Heart left ventricle (tissue), 16 donors: ENCODE measurements at regions not wholly inside any gene's neighbourhood (a gene's known extent, or its start where the extent isn't known, plus 50 kb on each side); places are given as distances from the start of the nearest gene placed in this dataset.
"Not testable (repeated sequence)": the region's sequence is repeated elsewhere in the genome, so short reads cannot be mapped to it uniquely, and the experiment has no call there.

Source experiments
- ATAC-seq, 4 donors: fragments of 200-7000 bp; cut with Tn5 transposase; one replicate each; pipeline ENCODE4 v1.9.1; 2020 to 2022; ENCODE audit warnings: moderate library complexity in 4 of 4, mild to moderate bottlenecking in 3 of 4, moderate number of reproducible peaks in 1 of 4
- DNase-seq, 5 donors: peaks; one replicate each; pipeline ENCODE4 v3.0.0-alpha.2; 2020
- H3K27ac ChIP-seq, 12 donors: fragments of 200-600 bp; sonication (generic) in 4 of 12; one replicate each; pipeline versions ENCODE4 v1.5.0 to v1.8.0; 2016 to 2022; ENCODE audit warnings: mild to moderate bottlenecking in 2 of 12
- H3K27me3 ChIP-seq, 9 donors: fragments of 200-600 bp; sonication (generic) in 2 of 9; one replicate each; pipeline versions ENCODE4 v1.5.1 to v1.8.0; 2016 to 2022; ENCODE audit warnings: mild to moderate bottlenecking in 3 of 9
- H3K36me3 ChIP-seq, 9 donors: fragments of 200-600 bp; sonication (generic) in 2 of 9; one replicate each; pipeline versions ENCODE4 v1.5.0 to v1.8.0; 2018 to 2022; ENCODE audit warnings: mild to moderate bottlenecking in 2 of 9
- H3K4me1 ChIP-seq, 12 donors: fragments of 200-600 bp; sonication (generic) in 4 of 12; one replicate each; pipeline versions ENCODE4 v1.5.0 to v1.8.0; 2016 to 2022; ENCODE audit warnings: mild to moderate bottlenecking in 3 of 12
- H3K4me3 ChIP-seq, 12 donors: fragments of 200-600 bp; sonication (generic) in 4 of 12; one replicate each; pipeline versions ENCODE4 v1.5.0 to v1.8.0; 2017 to 2022; ENCODE audit warnings: mild to moderate bottlenecking in 9 of 12, moderate library complexity in 4 of 12
- H3K9me3 ChIP-seq, 12 donors: fragments of 200-600 bp; sonication (generic) in 4 of 12; one replicate each; pipeline versions ENCODE4 v1.5.0 to v1.8.0; 2016 to 2022; ENCODE audit warnings: mild to moderate bottlenecking in 1 of 12
- POLR2A ChIP-seq, 2 donors: fragments of 450-650 bp; IDR thresholded peaks; one replicate each; pipeline ENCODE4 v1.6.1; 2017; ENCODE audit warnings: antibody characterized with exemption in 2 of 2, mild to moderate bottlenecking in 2 of 2, moderate library complexity in 2 of 2
- WGBS, 4 donors: extraction: QIAGEN DNeasy Blood & Tissue Kit in 2 of 4; methylation state at CpG; one replicate each; pipeline versions ENCODE4 v1.1.5 to v1.1.7; 2013 to 2018; 5-methylcytosine and 5-hydroxymethylcytosine counted together
- intact Hi-C, 10 donors: fragments of 100-400 bp; cut with DNase I; formaldehyde crosslinking; loops; one replicate each; pipeline versions ENCODE4 v1.11.1 to v1.14.2; 2022
- TF ChIP-seq, protein P1 (sequence below), 12 donors: fragments of 200-600 bp; sonication (generic) in 4 of 12; IDR thresholded peaks; one replicate each; pipeline versions ENCODE4 v1.5.0 to v1.8.0; 2018 to 2022; ENCODE audit warnings: antibody characterized with exemption in 12 of 12, mild to moderate bottlenecking in 5 of 12
- donor health status: ischemic (EF 13 %, LVEDD 7.1; RV severe dilation, severe dysfunction).
- donor health status: healthy with polysubstance abuse.
- donor health status: DM: no; HTN: yes; CAD: no.
- donor health status: DM: no; HTN: no; CAD: no.
- donor health status: ischemic (EF 25% LVEDD 6.9; RV normal size, moderate dysfunction).
- donor health status: ischemic (EF 25% LVEDD 5.7; RV mildly dilated, moderate dysfunction).
- donor health status: healthy.
- donor health status: DM: yes; HTN: yes; CAD: no.
- donor health status: ischemic (EF 35%, LVEDD 5.7; RV mildly dilated, moderate dysfunction).
- donor health status: nonischemic (EF 11% LVEDD 7.7; RV severe dilation, severe dysfunction).
- donor health status: DM: yes; HTN: yes; CAD: no.
- donor health status: PGD.
- donor health status: ischemic (EF 29% LVEDD 5.4; RV normal size, mild dysfunction).
- donor health status: nonischemic (EF 23%, LVEDD 6.1; RV moderate dilation, normal function).

GRCh38 chr20:30164389-30164788, 1093.1 kb upstream of the DEFB115 start:
- H3K36me3 ChIP-seq, DNase-seq, H3K4me3 ChIP-seq, H3K27ac ChIP-seq, ATAC-seq, intact Hi-C loops, H3K4me1 ChIP-seq, H3K27me3 ChIP-seq, H3K9me3 ChIP-seq: not testable (repeated sequence)
- 78 to 93% (median 85%) methylated on average over 2 of the region's 2 CpGs for WGBS, 4 donors

DNA sequence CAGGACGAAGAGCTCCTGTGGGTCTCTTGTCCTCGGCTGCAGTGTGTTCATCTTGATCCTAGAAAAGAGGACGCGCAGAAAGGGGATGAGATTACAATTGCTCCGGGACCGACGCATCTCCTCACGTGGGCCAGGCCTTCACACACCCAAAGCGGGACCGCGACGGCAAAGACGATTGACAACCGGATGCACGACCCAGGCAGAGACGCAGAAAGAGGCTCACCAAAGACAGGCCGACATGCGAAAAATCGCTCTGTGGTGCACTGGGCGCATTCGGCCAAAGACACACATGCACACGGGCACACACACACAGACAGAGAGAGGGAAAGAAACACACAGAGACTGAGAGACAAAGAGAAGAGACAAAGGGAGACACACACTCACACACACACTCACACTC, 1089.9 kb upstream of the DEFB115 start:
- 90 to 92% (median 91%) methylated on average over 22 of the region's 22 CpGs for WGBS, 4 donors
- Histone ChIP-seq H3K4me3 (no peak overlapping the region), H3K9me3 (no peaks in the 10 kb centered on the region), H3K27ac (no peak overlapping the region), H3K4me1 (no peaks in the 10 kb centered on the region), H3K36me3 (no peaks in the 10 kb centered on the region), H3K27me3 (no peaks in the 10 kb centered on the region)
- TF ChIP-seq POLR2A (IDR thresholded peaks at IDR 0.05): no peak
- TF ChIP-seq, protein P1, sequence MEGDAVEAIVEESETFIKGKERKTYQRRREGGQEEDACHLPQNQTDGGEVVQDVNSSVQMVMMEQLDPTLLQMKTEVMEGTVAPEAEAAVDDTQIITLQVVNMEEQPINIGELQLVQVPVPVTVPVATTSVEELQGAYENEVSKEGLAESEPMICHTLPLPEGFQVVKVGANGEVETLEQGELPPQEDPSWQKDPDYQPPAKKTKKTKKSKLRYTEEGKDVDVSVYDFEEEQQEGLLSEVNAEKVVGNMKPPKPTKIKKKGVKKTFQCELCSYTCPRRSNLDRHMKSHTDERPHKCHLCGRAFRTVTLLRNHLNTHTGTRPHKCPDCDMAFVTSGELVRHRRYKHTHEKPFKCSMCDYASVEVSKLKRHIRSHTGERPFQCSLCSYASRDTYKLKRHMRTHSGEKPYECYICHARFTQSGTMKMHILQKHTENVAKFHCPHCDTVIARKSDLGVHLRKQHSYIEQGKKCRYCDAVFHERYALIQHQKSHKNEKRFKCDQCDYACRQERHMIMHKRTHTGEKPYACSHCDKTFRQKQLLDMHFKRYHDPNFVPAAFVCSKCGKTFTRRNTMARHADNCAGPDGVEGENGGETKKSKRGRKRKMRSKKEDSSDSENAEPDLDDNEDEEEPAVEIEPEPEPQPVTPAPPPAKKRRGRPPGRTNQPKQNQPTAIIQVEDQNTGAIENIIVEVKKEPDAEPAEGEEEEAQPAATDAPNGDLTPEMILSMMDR (IDR thresholded peaks at IDR 0.05): no peak
- DNase-seq (no peak), ATAC-seq (no peak)
- intact Hi-C loops: no loop called here

DNA sequence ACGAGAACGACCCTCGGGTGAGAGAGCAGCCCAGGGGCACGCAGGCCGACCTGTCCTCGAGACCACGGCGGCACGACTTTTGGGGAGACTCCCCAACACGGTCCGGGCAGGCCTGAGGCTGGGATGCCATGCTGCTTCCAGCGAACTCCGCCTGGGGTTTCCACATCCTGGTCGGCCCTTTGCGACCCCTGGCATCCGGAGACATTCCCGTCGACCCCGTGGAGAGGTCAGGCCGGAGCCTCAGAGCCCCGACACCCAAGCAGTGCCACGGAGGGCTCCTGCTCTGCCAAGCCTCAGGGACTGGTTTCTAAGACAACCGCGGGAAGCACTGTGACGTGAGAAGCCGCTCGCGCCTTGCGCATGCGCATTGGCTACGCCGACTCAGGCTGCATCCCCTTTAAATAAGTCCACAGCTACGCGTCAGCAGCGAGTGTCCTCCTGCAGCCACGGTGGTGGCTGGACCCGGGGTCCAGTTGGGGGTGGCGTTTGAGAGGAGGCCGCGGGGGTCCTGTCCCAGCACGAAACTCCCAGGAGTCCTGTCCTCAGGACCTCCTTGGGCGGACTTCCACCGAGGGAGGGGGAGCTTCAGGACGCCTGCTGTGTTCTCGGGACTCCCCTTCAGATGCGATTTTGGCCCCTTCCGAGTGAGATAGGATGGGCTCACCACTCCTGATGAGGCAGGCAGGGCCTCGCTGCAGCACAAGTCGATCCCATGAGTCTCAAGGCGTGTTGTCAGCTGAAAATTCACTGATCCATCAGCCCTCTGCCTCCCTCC, 1089.3 kb upstream of the DEFB115 start:
- Histone ChIP-seq H3K27ac (no peak overlapping the region), H3K27me3 (no peaks in the 10 kb centered on the region), H3K4me3 (peak overlapping the region in 5 of 12 donors; percentile 7 to 47 (median 19)), H3K9me3 (no peaks in the 10 kb centered on the region), H3K4me1 (no peaks in the 10 kb centered on the region), H3K36me3 (no peaks in the 10 kb centered on the region)
- ATAC-seq (no peak), DNase-seq (peak in 3 of 5 donors; percentile 9 to 66 (median 24))
- 39 to 72% (median 58%) methylated on average over 23 to 50 of the region's 50 CpGs for WGBS, 4 donors
- intact Hi-C loops: no loop called here
- TF ChIP-seq, protein P1 (IDR thresholded peaks at IDR 0.05): no peak
- TF ChIP-seq POLR2A (IDR thresholded peaks at IDR 0.05): no peak

GRCh38 chr20:30168800-30169138, 1088.7 kb upstream of the DEFB115 start:
- no peak overlapping the region for H3K27ac ChIP-seq
- no peaks in the 10 kb centered on the region for H3K9me3 ChIP-seq
- no peaks in the 10 kb centered on the region for H3K4me1 ChIP-seq
- no peak for DNase-seq
- intact Hi-C loops: no loop called here
- H3K4me3 ChIP-seq: peak overlapping the region in 1 of 12 donors; percentile 47
- H3K36me3 ChIP-seq: no peaks in the 10 kb centered on the region
- WGBS, 4 donors: 74 to 85% (median 80%) methylated on average over 11 of the region's 11 CpGs
- TF ChIP-seq, protein P1 (IDR thresholded peaks at IDR 0.05): no peak
- no peak for TF ChIP-seq POLR2A (IDR thresholded peaks at IDR 0.05)
- no peak for ATAC-seq
- H3K27me3 ChIP-seq: no peaks in the 10 kb centered on the region

GRCh38 chr20:30175681-30176080, 1081.8 kb upstream of the DEFB115 start:
- WGBS, 4 donors: 72 to 78% (median 75%) methylated on average over 14 of the region's 14 CpGs
- no peak overlapping the region for H3K27ac ChIP-seq
- no peaks in the 10 kb centered on the region for H3K36me3 ChIP-seq
- intact Hi-C loops: no loop called here
- no peaks in the 10 kb centered on the region for H3K9me3 ChIP-seq
- DNase-seq: no peak
- TF ChIP-seq POLR2A (IDR thresholded peaks at IDR 0.05): no peak
- TF ChIP-seq, protein P1 (IDR thresholded peaks at IDR 0.05): no peak
- no peak overlapping the region for H3K4me3 ChIP-seq
- H3K27me3 ChIP-seq: no peaks in the 10 kb centered on the region
- no peak for ATAC-seq
- H3K4me1 ChIP-seq: no peaks in the 10 kb centered on the region

- H3K27me3 ChIP-seq, H3K4me3 ChIP-seq, H3K36me3 ChIP-seq, H3K4me1 ChIP-seq, H3K27ac ChIP-seq, H3K9me3 ChIP-seq, DNase-seq, intact Hi-C loops, ATAC-seq: not testable (repeated sequence)
These were observed 1074.3 kb upstream of the DEFB115 start for GRCh38 chr20:30183124-30183523.

DNA sequence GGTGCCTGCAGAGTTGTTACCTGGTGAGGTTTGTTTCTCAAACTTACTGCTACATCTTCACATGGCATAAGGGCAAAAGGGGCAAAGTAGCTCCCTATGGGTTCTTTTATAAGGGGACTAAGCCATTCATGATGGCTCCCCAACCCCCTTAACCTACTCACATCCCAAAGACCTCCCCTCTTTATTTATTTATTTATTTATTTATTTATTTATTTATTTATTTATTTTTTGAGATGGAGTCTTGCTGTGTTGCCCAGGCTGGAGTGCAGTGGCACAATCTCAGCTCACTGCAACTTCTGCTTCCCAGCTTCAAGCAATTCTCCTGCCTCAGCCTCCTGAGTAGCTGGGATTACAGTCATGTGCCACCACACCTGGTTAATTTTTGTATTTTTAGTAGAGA, 1065.7 kb upstream of the DEFB115 start:
- H3K27ac ChIP-seq, H3K27me3 ChIP-seq, H3K4me1 ChIP-seq, H3K4me3 ChIP-seq, H3K36me3 ChIP-seq, intact Hi-C loops, H3K9me3 ChIP-seq, ATAC-seq, DNase-seq: not testable (repeated sequence)
